ENCODE measurements at regions not wholly inside any gene's neighbourhood (a gene's known extent, or its start where the extent isn't known, plus 50 kb on each side); places are given as distances from the start of the nearest gene placed in this dataset.

DNA sequence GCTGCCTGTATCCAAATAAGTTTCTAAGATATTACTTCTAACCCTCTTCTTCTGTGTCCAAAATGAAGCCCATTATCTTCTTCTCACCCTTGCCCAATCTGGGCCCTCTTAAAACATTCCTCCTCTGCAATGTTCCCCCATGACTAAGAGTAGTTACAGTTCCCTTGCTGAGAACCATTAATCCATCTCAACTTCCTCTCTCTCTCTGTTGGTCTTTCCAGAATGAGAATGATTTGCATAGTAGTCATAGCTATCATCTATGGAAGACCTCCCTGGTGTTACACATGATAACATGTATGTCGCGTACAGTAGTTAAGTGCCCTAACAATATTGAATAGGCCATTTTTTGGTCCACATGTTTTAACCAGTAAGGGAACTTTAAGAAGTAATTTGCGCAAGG is 177.9 kb downstream of the ANXA2 start:
- Histone ChIP-seq H3K79me2 (ENCODE audit: insufficient read depth, low read length) (no peaks in the 10 kb centered on the region), H3K4me2 (ENCODE audit: low read depth, low read length, poor library complexity, severe bottlenecking) (no peak overlapping the region), H3K9me2 (replicated peaks; ENCODE audit: low read depth, low read length) (no peaks in the 10 kb centered on the region), H3F3A (ENCODE audit: low read depth) (no peaks in the 10 kb centered on the region), H3K36me3 (ENCODE audit: insufficient read depth, low read length) (no peaks in the 10 kb centered on the region), H3K9ac (ENCODE audit: low read depth, low read length, poor library complexity, severe bottlenecking) (no peak overlapping the region), H3K4me3 (ENCODE audit: low read length, poor library complexity, severe bottlenecking) (no peak overlapping the region), H4K20me1 (ENCODE audit: insufficient read depth, low read length, poor library complexity, severe bottlenecking) (no peaks in the 10 kb centered on the region), H3K4me1 (ENCODE audit: insufficient read depth, low read length, poor library complexity, severe bottlenecking) (no peaks in the 10 kb centered on the region), H3K9me3 (ENCODE audit: insufficient read depth, low read depth, low read length) (no peaks in the 10 kb centered on the region), H3K27me3 (ENCODE audit: insufficient read depth, low read length, poor library complexity, severe bottlenecking) (no peaks in the 10 kb centered on the region), H2AFZ (ENCODE audit: low read length) (no peak overlapping the region)
- TF ChIP-seq, protein P1, sequence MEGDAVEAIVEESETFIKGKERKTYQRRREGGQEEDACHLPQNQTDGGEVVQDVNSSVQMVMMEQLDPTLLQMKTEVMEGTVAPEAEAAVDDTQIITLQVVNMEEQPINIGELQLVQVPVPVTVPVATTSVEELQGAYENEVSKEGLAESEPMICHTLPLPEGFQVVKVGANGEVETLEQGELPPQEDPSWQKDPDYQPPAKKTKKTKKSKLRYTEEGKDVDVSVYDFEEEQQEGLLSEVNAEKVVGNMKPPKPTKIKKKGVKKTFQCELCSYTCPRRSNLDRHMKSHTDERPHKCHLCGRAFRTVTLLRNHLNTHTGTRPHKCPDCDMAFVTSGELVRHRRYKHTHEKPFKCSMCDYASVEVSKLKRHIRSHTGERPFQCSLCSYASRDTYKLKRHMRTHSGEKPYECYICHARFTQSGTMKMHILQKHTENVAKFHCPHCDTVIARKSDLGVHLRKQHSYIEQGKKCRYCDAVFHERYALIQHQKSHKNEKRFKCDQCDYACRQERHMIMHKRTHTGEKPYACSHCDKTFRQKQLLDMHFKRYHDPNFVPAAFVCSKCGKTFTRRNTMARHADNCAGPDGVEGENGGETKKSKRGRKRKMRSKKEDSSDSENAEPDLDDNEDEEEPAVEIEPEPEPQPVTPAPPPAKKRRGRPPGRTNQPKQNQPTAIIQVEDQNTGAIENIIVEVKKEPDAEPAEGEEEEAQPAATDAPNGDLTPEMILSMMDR (conservative IDR thresholded peaks at IDR 0.05; ENCODE audit: low read length), result no peak

- TF ChIP-seq EZH2phosphoT487 (IDR thresholded peaks at IDR 0.05; ENCODE audit: borderline replicate concordance), result no peak
- TF ChIP-seq, protein P1 (conservative IDR thresholded peaks at IDR 0.05; ENCODE audit: low read length), result no peak
- Histone ChIP-seq H3K4me1 (ENCODE audit: insufficient read depth, low read length, poor library complexity, severe bottlenecking) (no peaks in the 10 kb centered on the region), H3K79me2 (ENCODE audit: insufficient read depth, low read length) (no peaks in the 10 kb centered on the region), H3K36me3 (ENCODE audit: insufficient read depth, low read length) (no peaks in the 10 kb centered on the region), H3K9me3 (ENCODE audit: insufficient read depth, low read depth, low read length) (no peaks in the 10 kb centered on the region), H3F3A (ENCODE audit: low read depth) (no peaks in the 10 kb centered on the region), H3K27me3 (ENCODE audit: insufficient read depth, low read length, poor library complexity, severe bottlenecking) (peaks cover under 1% of the 10 kb centered on the region), H4K20me1 (ENCODE audit: insufficient read depth, low read length, poor library complexity, severe bottlenecking) (no peaks in the 10 kb centered on the region), H3K9me2 (replicated peaks; ENCODE audit: low read depth, low read length) (no peaks in the 10 kb centered on the region), H3K4me3 (ENCODE audit: low read length, poor library complexity, severe bottlenecking) (no peak overlapping the region), H3K9ac (ENCODE audit: low read depth, low read length, poor library complexity, severe bottlenecking) (no peak overlapping the region), H3K4me2 (ENCODE audit: low read depth, low read length, poor library complexity, severe bottlenecking) (no peak overlapping the region), H2AFZ (ENCODE audit: low read length) (no peak overlapping the region)
Observed at GRCh38 chr15:60221356-60221755, 176.4 kb downstream of the ANXA2 start.

DNA sequence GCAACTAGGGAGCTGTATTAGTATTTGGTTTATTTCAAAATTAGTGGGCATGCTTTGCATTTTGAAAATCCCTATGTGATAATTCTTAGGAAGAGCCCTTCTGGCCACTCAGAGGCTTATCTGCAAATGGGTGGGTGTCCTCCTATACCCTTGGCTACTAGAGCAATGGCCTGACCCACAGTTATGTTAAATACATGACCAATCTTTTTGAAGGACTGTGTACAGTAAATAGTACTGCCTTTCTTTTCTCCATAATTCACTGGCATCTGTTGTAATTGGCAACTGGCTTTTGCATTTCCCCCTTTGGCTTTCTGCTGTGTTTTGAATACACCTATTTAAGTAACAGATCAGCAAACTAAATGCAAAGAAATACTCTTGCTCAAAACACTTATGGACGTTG is 175.4 kb downstream of the ANXA2 start:
- H3K4me3 ChIP-seq (ENCODE audit: low read length, poor library complexity, severe bottlenecking), result no peak overlapping the region
- no peaks in the 10 kb centered on the region for H4K20me1 ChIP-seq (ENCODE audit: insufficient read depth, low read length, poor library complexity, severe bottlenecking)
- H3K4me2 ChIP-seq (ENCODE audit: low read depth, low read length, poor library complexity, severe bottlenecking), result no peak overlapping the region
- no peaks in the 10 kb centered on the region for H3K9me3 ChIP-seq (ENCODE audit: insufficient read depth, low read depth, low read length)
- TF ChIP-seq, protein P1 (conservative IDR thresholded peaks at IDR 0.05; ENCODE audit: low read length), result no peak
- no peak for TF ChIP-seq EZH2phosphoT487 (IDR thresholded peaks at IDR 0.05; ENCODE audit: borderline replicate concordance)
- H3K9ac ChIP-seq (ENCODE audit: low read depth, low read length, poor library complexity, severe bottlenecking), result no peak overlapping the region
- peaks cover 5% of the 10 kb centered on the region for H3K27me3 ChIP-seq (ENCODE audit: insufficient read depth, low read length, poor library complexity, severe bottlenecking)
- no peak overlapping the region for H2AFZ ChIP-seq (ENCODE audit: low read length)
- H3F3A ChIP-seq (ENCODE audit: low read depth), result no peaks in the 10 kb centered on the region
- H3K36me3 ChIP-seq (ENCODE audit: insufficient read depth, low read length), result no peaks in the 10 kb centered on the region
- no peaks in the 10 kb centered on the region for H3K79me2 ChIP-seq (ENCODE audit: insufficient read depth, low read length)
- H3K4me1 ChIP-seq (ENCODE audit: insufficient read depth, low read length, poor library complexity, severe bottlenecking), result no peaks in the 10 kb centered on the region
- no peaks in the 10 kb centered on the region for H3K9me2 ChIP-seq (replicated peaks; ENCODE audit: low read depth, low read length)

Measured in Loucy (cell line).